Fibroblast of the aortic adventitia (primary cell): ENCODE measurements at regions not wholly inside any gene's neighbourhood (a gene's known extent, or its start where the extent isn't known, plus 50 kb on each side); places are given as distances from the start of the nearest gene placed in this dataset.

ENCODE experiments used
- DNase-seq: peaks from one replicate; pipeline ENCODE4 v3.0.0-alpha.2; 2010; ENCODE audit warnings: low read depth
- H3K4me3 ChIP-seq: 2 replicates; pipeline ENCODE4 v1.5.1; 2011; ENCODE audit warnings: low read depth, mild to moderate bottlenecking, control low read depth, low read length, moderate library complexity
- CTCF ChIP-seq: IDR thresholded peaks from 2 replicates; pipeline ENCODE4 v1.5.1; 2011; ENCODE audit warnings: mild to moderate bottlenecking, low read length, control low read depth, inconsistent platforms; ENCODE audit not compliant: insufficient read depth

DNA sequence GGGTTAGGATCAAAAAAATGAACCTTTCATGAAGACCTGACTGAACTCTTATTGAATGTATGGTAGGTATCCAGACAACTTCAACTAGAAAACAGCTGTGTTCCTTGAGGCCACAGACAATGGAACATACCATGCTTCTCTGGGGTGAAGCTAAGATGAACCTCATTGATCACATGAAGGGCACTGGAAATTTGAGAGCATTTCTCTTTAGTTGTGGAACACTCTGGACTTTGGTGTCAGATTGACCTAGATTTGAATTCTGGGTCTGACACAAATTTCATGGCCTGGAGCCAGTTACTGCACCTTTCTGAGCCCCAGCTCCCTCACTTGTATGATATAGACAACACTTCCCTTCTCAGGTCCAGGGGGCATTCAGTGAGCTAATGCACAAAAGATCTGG, 411.2 kb upstream of the ID2 start:
- H3K4me3 ChIP-seq, result no peak overlapping the region
- no peak for DNase-seq
- no peak for TF ChIP-seq CTCF

DNA sequence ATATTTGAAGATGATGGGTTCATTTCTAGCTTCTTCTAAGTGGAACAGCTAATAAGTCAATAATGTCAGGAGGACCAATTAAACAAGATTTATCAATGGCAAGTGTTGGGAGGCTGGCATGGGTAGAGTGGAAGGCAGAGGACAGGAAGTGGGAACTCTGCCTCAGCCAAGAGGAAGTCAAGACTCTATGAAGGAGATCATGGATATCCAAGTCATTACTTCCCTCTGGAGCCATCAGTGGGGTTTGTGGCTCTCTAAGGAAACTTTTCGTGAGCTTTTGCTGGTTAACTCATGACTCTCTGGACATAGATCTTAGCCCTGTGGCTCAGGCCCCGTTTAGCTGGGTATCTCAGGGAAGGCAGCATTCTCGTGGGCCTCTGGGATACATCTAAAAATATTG, 410.4 kb upstream of the ID2 start:
- TF ChIP-seq CTCF, result no peak
- no peak overlapping the region for H3K4me3 ChIP-seq
- no peak for DNase-seq

GRCh38 chr2:8276026-8276425, 405.8 kb upstream of the ID2 start:
- DNase-seq, result no peak
- H3K4me3 ChIP-seq, result no peak overlapping the region
- no peak for TF ChIP-seq CTCF

DNA sequence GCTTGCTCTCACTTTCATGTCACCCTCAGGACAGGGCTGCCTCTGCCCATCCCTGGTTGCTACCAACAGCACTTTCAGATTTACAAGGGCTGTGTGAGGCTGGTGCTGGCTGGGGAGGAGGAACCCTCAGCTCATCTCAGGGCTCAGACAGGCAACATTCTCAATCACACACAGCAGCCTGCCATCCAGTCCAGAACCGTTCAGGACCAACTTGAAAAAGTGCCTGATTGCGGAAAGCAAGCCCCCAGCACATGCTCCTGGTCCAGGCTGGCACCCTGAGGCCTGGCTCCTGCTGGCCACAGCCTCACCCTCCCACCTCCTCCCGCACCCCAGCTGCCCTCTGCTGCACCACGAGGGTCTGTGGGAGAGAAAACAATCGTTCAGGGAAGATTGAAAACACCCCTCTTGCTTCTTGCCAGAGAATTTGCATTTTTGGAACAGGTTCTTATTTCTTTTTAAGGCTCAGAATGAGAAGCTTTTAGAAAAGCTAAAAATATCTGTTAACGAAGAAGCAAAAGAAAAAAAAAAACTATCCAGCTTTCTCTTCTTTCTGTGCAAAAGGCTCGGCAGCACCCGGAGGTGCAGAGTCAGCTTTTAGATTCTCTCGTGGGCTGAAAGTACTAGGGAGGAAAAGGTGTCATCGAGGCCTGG, 403.8 kb upstream of the ID2 start:
- H3K4me3 ChIP-seq, result no peak overlapping the region
- DNase-seq, result peak; percentile 3
- TF ChIP-seq CTCF, result no peak

DNA sequence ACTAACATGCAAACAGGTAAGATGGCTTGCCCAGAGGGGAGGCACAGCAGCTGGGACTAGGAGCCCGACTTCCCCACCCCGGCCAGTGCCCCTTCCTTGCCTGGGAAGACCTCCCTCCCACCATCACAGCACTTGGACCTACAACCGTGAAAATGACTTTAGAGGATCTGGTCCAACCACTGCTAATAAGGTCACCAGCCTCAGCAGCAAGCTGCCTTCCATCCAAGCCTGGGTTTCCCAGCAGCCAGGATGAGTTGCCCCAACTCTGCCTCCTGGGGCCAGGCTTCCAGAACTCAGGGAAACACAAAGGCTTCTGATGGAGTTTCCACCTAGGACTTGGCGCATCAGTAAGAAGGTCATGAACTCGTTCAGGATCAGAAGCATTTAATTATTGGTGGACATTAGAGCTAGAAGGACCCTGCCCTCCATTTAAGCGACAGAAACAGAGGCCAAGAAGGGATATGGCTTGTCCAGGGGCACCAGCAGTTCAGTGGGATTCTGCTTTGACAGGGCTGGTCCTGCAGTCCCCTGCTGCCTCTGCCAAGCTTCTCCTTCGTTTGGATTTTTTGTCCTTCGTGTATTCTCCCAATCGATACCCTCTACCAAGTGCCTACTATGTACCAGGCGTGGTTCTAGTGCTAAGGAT, 403.0 kb upstream of the ID2 start:
- TF ChIP-seq CTCF, result no peak
- no peak for DNase-seq
- H3K4me3 ChIP-seq, result no peak overlapping the region

GRCh38 chr2:8279506-8279905, 402.4 kb upstream of the ID2 start:
- no peak for TF ChIP-seq CTCF
- no peak overlapping the region for H3K4me3 ChIP-seq
- DNase-seq, result no peak

DNA sequence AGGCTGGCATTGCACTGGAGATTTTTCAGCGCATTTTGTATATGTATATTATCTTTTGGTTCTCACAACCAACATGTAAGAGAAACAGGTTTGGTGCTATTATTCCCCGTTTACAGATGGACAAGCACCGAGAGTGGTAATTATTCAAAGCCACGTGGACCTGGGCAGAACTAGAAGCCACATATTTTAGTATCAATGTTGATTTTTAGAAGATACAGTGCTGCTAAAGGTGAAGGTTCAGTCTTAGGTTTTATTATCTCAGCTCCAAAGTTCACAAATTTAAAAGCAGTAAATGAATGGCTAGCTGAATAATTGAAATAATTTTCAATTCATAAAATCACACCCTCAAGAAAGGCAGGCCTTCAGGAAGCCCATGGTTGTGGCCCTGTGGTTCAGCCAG, 400.6 kb upstream of the ID2 start:
- H3K4me3 ChIP-seq, result no peak overlapping the region
- no peak for DNase-seq
- no peak for TF ChIP-seq CTCF
